GM19324 (cell line): ENCODE measurements at regions not wholly inside any gene's neighbourhood (a gene's known extent, or its start where the extent isn't known, plus 50 kb on each side); places are given as distances from the start of the nearest gene placed in this dataset.

Experiments used
- ATAC-seq: cut with Tn5 transposase; IDR thresholded peaks from one replicate; pipeline ENCODE4 v1.9.1; 2021; ENCODE audit warnings: mild to moderate bottlenecking, moderate library complexity; ENCODE audit not compliant: unreplicated experiment, low FRiP score

GRCh38 chr7:10210000-10210399 is 763.7 kb upstream of the PHF14 start:
- no peak for ATAC-seq

GRCh38 chr7:10211016-10211415 is 762.7 kb upstream of the PHF14 start:
- ATAC-seq = no peak

- ATAC-seq = no peak
Measured at GRCh38 chr7:10211861-10212260, 761.8 kb upstream of the PHF14 start.

- ATAC-seq = no peak
Measured at GRCh38 chr7:10212649-10213048, 761.0 kb upstream of the PHF14 start.

GRCh38 chr7:10216462-10216861 is 757.2 kb upstream of the PHF14 start:
- no peak for ATAC-seq

GRCh38 chr7:10221084-10221483 is 752.6 kb upstream of the PHF14 start:
- ATAC-seq = no peak

- ATAC-seq = no peak
Measured at GRCh38 chr7:10222976-10223375, 750.7 kb upstream of the PHF14 start.

GRCh38 chr7:10225275-10225674 is 748.4 kb upstream of the PHF14 start:
- ATAC-seq = no peak

GRCh38 chr7:10237306-10237705 is 736.4 kb upstream of the PHF14 start:
- no peak for ATAC-seq

GRCh38 chr7:10238641-10239040 is 735.0 kb upstream of the PHF14 start:
- ATAC-seq = no peak

GRCh38 chr7:10239695-10240345 is 733.9 kb upstream of the PHF14 start:
- ATAC-seq = no peak

GRCh38 chr7:10245406-10245805 is 728.3 kb upstream of the PHF14 start:
- ATAC-seq = no peak

- ATAC-seq = no peak
Measured at GRCh38 chr7:10257438-10257837, 716.2 kb upstream of the PHF14 start.

GRCh38 chr7:10266976-10267375 is 706.7 kb upstream of the PHF14 start:
- no peak for ATAC-seq

GRCh38 chr7:10268034-10268433 is 705.6 kb upstream of the PHF14 start:
- no peak for ATAC-seq

GRCh38 chr7:10282909-10283308 is 690.8 kb upstream of the PHF14 start:
- ATAC-seq = no peak

GRCh38 chr7:10284001-10284400 is 689.7 kb upstream of the PHF14 start:
- ATAC-seq = no peak

- no peak for ATAC-seq
Measured at GRCh38 chr7:10299384-10299783, 674.3 kb upstream of the PHF14 start.

- ATAC-seq = no peak
Measured at GRCh38 chr7:10300577-10300976, 673.1 kb upstream of the PHF14 start.

- ATAC-seq = no peak
Measured at GRCh38 chr7:10308276-10308675, 665.4 kb upstream of the PHF14 start.

- no peak for ATAC-seq
Measured at GRCh38 chr7:10312942-10313341, 660.7 kb upstream of the PHF14 start.

GRCh38 chr7:10315881-10316280 is 657.8 kb upstream of the PHF14 start:
- ATAC-seq = no peak

GRCh38 chr7:10316488-10316887 is 657.2 kb upstream of the PHF14 start:
- ATAC-seq = no peak
